ENCODE measurements at regions not wholly inside any gene's neighbourhood (a gene's known extent, or its start where the extent isn't known, plus 50 kb on each side); places are given as distances from the start of the nearest gene placed in this dataset.
A peak's percentile ranks its signal among the peaks of the same experiment; 100 is the strongest.

- DNase-seq, result no peak
Measured at GRCh38 chr20:50381075-50381732, 129.0 kb upstream of the PTPN1 start.

GRCh38 chr20:50381771-50382593 is 128.2 kb upstream of the PTPN1 start:
- no peak for DNase-seq

- peak; percentile 46 for DNase-seq
Measured at GRCh38 chr20:50385733-50386640, 124.2 kb upstream of the PTPN1 start.

- DNase-seq, result no peak
Measured at GRCh38 chr20:50386641-50386960, 123.6 kb upstream of the PTPN1 start.

- DNase-seq, result no peak
Measured at GRCh38 chr20:50387218-50387995, 122.8 kb upstream of the PTPN1 start.

- DNase-seq, result no peak
Measured at GRCh38 chr20:50387996-50388332, 122.2 kb upstream of the PTPN1 start.

- no peak for DNase-seq
Measured at GRCh38 chr20:50388733-50389437, 121.3 kb upstream of the PTPN1 start.

GRCh38 chr20:50389438-50389807 is 120.8 kb upstream of the PTPN1 start:
- DNase-seq, result no peak

- no peak for DNase-seq
Measured at GRCh38 chr20:50389808-50390684, 120.1 kb upstream of the PTPN1 start.

GRCh38 chr20:50390685-50391443 is 119.3 kb upstream of the PTPN1 start:
- no peak for DNase-seq

- DNase-seq, result no peak
Measured at GRCh38 chr20:50391444-50392137, 118.6 kb upstream of the PTPN1 start.

GRCh38 chr20:50392138-50392866 is 117.9 kb upstream of the PTPN1 start:
- DNase-seq, result no peak

GRCh38 chr20:50393242-50393641 is 116.9 kb upstream of the PTPN1 start:
- DNase-seq, result no peak

- DNase-seq, result no peak
Measured at GRCh38 chr20:50393990-50394561, 116.1 kb upstream of the PTPN1 start.

GRCh38 chr20:50394569-50394968 is 115.6 kb upstream of the PTPN1 start:
- no peak for DNase-seq

- DNase-seq, result no peak
Measured at GRCh38 chr20:50395251-50395729, 114.9 kb upstream of the PTPN1 start.

- DNase-seq, result no peak
Measured at GRCh38 chr20:50395914-50396488, 114.2 kb upstream of the PTPN1 start.

GRCh38 chr20:50396623-50397022 is 113.6 kb upstream of the PTPN1 start:
- DNase-seq, result no peak

Data from activated CD4-positive, CD25-positive, alpha-beta regulatory T cell treated with anti-CD3 and anti-CD28 coated beads, Interleukin-2, amount 50 U/mL, for 72 hours (primary cell).